Activated CD4-positive, alpha-beta T cell treated with anti-CD3 and anti-CD28 coated beads for 4 hours (primary cell): ENCODE measurements at regions not wholly inside any gene's neighbourhood (a gene's known extent, or its start where the extent isn't known, plus 50 kb on each side); places are given as distances from the start of the nearest gene placed in this dataset.

Experiments used
- DNase-seq, 2 donors: peaks; one replicate each; pipeline ENCODE4 v3.0.0-alpha.2; 2020

- DNase-seq = no peak
Measured at GRCh38 chr5:15082096-15082495, 210.5 kb upstream of the ANKH start.

GRCh38 chr5:15080219-15080618, 208.6 kb upstream of the ANKH start:
- DNase-seq = no peak

GRCh38 chr5:15079566-15079965, 208.0 kb upstream of the ANKH start:
- DNase-seq = no peak

- no peak for DNase-seq
Measured at GRCh38 chr5:15074651-15075050, 203.1 kb upstream of the ANKH start.

- DNase-seq = no peak
Measured at GRCh38 chr5:15073453-15073852, 201.9 kb upstream of the ANKH start.

DNA sequence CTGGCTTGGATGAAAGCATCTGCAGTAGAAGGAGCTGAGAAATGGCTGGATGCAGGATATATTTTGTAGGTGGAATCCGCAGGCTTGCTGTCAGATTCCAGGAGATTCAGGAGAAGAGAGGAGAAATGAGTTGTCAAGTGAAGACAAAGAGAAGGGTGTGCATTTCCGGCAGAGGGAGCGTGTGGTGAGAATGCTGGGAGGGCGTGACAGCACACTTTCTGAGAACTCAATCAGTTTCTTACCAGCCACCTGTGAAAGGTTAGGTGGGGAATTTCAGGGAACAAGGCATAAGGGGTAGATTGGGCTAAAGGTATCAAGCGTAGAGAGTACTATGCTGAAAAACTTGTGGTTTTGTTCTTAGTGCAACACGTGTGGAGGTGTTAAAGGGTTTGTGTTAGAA, 199.3 kb upstream of the ANKH start:
- no peak for DNase-seq

DNA sequence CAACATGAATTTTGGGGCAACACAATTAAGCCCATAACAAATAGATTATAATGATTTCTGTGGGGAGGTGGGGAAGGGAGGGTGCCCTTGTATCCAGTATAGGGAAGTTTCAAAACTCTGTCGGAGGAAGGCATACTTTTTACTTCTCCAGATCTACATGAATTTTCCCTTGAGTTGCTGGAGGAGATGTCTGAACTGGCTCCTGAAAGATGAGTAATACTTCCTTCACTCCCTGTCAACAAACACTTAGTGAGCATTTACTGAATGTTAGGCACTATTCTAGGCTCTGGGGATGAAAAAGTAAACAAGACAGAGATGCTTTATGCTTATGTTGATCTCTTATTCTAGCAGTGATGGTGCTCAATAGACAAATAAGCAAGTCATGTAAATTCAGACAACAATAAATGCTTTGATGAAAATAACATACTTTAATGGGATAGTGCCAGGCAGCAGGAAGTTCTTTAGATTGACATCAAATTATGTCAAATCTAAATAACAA, 197.9 kb upstream of the ANKH start:
- no peak for DNase-seq

- DNase-seq = no peak
Measured at GRCh38 chr5:15065091-15065490, 193.5 kb upstream of the ANKH start.

GRCh38 chr5:15064396-15064795, 192.8 kb upstream of the ANKH start:
- DNase-seq = no peak

- DNase-seq = no peak
Measured at GRCh38 chr5:15056988-15057592, 185.5 kb upstream of the ANKH start.

DNA sequence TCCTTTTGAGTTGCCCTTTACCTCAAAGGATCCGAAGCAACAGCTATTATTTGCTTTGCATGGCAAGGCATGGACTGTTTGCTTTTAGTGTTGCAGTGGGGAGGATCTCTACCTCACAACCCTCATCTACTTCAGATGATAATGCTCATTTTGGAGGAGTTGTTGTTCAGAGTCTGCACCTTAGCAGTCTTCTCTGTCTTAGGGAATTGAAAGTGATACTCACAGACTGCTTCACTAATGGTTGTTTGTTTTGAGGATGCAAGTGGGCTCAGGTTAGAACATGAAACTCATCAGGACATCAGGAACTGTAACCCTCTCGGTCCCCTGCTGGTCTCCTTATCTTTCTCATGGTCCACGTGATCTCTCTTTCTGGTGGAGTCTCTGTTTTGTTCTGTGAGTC, 172.9 kb upstream of the ANKH start:
- no peak for DNase-seq

GRCh38 chr5:15037247-15037908, 165.8 kb upstream of the ANKH start:
- DNase-seq = no peak

- no peak for DNase-seq
Measured at GRCh38 chr5:15034379-15034778, 162.8 kb upstream of the ANKH start.

DNA sequence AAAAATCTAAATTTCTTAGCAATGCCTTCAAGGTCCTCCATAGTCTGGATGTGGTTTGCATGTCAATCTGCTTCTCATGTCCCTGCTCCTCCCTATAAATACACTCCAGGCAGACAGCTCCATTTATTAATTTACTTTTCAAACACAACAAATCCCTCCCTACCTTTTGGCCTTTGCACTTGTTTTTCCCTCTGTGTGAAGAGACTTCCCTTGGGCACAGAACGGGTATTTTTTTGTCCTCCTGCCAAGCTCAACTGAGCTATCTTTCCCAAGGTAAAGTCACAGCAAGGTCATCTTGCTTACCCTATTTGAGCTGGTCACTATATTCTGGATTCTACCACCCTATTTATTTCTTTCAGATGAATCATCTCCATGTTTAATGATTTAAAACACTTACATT, 159.6 kb upstream of the ANKH start:
- DNase-seq = no peak

DNA sequence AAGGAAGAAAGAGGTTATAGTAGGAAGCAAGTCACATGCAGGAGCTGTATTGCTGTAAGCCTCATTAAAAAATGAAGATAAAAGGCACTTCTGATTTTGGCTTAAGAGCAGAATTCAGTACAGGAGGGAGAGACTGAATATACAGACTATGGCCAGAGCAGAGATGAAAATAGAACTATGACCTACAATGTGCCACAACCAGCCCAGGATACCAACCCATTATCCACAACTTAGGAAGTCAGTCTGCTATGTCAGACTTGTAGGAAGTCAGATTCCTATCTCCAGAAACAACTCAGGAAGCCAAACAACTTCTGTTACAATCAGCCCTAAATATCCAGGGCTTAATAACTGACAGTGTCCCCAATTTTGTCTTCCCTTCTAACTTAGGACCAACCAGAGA, 156.2 kb upstream of the ANKH start:
- DNase-seq = no peak

GRCh38 chr5:15026944-15027343, 155.4 kb upstream of the ANKH start:
- no peak for DNase-seq

DNA sequence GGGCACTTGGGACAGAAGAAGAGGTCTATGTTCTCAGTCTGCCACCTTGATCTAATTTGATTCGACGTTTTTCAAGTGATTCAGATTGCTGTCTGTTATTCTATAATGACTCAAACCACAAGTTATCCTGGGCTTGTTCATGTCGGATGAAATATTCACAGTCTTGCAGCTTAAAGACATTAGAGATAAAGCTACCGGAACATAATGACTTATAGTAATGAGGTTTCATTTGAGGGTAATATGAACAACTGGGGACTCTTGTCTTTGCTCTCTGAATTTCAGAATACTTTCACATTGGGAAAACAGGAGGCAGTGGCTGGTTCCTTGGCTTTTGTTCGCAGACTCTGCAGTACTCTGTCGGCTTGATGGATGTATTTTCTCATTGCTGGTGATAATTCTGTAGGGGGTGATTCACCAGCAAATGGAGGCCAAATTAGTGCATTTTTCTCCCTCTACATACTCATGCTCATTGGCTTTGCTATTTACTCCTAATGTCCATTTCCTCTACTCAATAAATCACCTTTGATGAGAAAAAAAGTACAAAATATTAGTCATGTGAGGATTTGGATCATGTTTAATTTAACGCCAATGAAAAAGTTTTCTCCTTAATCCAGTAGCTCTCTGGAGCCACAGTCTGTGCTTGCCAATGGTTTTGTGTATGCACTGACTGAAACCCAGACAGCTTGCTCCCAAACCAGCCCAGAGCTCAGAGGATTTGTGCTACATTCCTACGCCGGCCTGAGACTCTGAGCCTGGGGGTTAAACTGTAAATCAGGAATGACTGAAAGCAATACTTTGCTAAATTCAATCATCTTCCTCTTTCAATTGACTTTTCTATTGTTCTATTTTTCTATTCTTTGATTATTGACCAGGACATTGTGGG, 154.7 kb upstream of the ANKH start:
- no peak for DNase-seq

DNA sequence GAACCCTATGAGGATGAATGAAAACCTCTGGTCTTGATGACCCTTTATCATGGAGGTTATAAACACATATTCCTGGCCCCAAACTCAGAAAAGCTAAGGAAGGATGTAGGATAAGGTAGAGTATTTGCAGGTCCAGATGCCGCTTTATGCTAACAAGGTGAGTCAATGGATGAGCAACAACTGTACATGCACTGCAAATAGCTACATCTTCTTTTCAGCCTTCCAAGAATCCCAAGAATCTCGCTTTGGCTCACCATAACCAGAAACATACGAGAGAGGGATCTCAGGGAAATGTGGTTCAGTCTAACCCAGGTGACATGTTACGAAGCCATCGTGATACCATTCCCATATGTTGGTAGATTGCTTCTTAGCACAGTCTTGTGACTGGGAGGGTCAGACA, 152.3 kb upstream of the ANKH start:
- no peak for DNase-seq

DNA sequence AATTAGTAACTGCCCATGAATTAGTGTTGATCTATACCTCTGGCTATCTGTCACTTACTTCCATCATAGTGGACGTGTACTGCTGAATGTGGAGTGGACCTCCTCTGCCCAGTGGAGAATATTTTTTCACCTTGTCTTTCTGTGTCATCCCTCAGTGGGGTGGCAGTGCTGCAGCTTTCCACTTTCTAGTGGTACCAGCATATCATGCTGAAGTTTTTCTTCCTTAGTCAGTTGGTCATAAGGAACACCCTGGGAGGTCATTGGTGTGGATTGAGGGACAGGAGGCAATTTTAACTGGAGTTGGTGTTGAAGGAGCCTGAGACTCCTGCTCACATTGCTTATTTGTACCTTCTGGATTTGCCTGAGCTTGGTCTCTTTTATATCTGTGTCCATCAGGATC, 151.7 kb upstream of the ANKH start:
- no peak for DNase-seq

DNA sequence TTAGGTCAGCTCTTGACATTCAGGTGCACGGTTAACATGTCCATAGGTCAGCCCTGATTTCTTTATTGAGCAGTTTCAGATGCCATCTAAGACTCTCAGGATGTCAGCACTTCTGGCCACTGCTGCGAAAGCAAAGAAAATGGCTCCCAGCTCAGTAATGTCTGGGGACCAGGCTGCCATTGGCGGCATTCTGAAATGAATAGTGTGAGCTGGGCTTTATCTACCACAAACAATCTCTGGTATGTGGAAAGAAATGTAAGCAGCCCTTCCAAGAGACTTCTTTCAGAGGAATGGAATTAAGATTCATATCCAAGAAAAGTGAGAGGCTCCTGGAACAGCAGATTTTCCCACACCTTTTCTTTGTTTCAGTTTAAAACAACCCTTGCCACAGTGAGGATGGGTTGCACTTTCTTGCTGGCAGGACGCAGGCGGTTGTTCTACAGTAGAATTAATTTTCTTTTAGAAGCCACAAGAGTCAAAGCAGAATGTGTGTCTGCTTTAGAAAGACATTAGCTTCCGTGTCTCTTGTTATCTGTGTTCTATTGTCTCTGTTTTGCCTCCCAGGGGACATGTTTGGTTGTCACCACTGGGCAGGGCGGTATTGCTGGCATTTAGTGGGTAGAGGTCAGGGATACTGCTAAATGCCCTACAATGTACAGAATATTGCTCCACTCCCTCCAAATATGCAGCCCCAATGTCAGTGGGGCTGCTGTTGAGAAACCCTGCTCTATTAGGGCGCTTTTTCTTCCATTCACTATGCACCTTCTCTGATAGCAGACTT, 149.9 kb upstream of the ANKH start:
- no peak for DNase-seq

GRCh38 chr5:15020736-15021135, 149.2 kb upstream of the ANKH start:
- DNase-seq = no peak

DNA sequence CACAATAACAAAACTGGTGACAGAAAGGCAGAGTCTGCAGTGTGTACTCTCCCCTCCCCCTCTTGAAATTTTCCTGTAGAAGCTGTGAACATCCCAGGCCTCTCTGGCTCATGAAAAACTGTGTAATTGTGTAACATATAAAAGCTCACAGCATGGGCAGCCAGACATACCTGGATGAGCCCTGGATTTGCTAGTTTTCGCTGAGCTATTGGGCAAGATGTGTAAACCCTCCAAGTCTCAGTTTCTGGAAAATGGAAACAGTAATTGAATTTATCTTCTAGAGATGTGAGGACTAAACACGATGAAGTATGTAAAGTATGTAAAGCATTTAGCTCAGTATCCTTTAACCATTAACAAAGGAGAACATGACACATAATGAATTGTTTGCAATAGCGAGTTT, 143.2 kb upstream of the ANKH start:
- DNase-seq = no peak
